HG03159 (cell line): ENCODE measurements at regions not wholly inside any gene's neighbourhood (a gene's known extent, or its start where the extent isn't known, plus 50 kb on each side); places are given as distances from the start of the nearest gene placed in this dataset.

Experiments used
- ATAC-seq: cut with Tn5 transposase; IDR thresholded peaks from one replicate; pipeline ENCODE4 v1.9.1; 2021; ENCODE audit warnings: mild to moderate bottlenecking, moderate library complexity; ENCODE audit not compliant: unreplicated experiment

- ATAC-seq = peak; percentile 68
Observed at GRCh38 chr20:60210779-60211617, 252.8 kb downstream of the CDH26 start.

- no peak for ATAC-seq
Observed at GRCh38 chr20:60211618-60212463, 253.6 kb downstream of the CDH26 start.

GRCh38 chr20:60212695-60213094 is 254.5 kb downstream of the CDH26 start:
- no peak for ATAC-seq

- ATAC-seq = no peak
Observed at GRCh38 chr20:60213126-60213893, 255.1 kb downstream of the CDH26 start.

DNA sequence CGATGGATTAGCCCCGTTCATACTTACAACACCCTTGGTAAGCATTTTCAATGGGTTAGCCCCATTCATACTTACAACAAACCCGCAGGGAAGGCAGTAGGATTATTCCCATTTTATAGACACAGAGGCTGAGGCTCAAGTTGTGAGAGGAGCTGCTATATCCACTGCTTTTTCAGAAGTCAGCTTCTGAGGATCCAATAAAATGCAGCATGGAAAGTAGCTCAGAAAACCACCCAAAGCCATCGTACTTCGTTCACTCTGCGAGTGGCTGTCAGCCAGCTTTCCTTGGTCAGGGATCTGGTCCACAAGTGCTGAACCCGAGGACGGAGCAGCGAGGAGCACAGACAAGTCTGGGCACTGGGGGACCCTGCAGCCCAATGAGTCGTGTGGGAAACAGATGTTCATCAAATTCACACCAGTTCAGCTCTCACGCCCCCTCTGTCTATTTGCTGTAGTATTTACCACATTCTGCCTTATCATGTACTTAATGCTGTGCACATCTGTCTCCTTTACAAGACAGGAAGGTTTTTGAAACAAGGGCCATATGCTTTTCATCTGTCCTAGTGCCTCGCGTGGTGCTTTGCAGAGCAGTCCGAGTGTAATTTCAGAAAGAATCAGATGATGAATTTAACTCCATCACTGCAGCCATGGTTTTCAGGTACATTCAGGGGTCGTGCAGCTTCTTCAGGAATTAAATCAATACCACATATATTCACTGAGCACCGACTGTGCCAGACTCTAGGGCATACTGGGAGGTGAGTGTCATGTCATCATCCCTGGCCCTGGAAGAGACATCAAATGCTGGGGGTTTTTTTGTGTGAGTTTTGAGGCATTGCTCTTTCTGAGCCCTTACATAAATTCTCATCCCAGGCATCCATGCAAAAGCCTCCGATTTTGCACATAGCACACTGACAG is 256.9 kb downstream of the CDH26 start:
- ATAC-seq = no peak

- no peak for ATAC-seq
Observed at GRCh38 chr20:60215816-60216730, 257.9 kb downstream of the CDH26 start.

DNA sequence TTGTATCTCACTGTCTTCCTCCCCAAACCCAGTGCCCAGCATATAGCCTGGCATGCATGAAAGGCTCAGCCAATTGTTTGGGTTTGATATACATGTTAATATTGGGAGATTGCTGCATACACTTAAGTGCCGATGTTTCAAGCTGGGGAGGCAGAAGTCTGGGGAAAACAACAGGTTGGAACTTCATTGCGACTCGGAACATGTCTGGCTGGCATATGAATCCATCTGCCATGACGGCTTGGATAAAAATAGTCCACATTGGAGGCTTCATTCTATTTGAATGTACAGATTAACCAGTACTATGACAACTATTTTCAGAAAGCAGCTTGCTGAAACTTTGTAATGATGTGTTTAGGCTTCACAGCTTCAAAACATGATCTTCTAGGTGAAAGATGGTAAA is 261.0 kb downstream of the CDH26 start:
- no peak for ATAC-seq

DNA sequence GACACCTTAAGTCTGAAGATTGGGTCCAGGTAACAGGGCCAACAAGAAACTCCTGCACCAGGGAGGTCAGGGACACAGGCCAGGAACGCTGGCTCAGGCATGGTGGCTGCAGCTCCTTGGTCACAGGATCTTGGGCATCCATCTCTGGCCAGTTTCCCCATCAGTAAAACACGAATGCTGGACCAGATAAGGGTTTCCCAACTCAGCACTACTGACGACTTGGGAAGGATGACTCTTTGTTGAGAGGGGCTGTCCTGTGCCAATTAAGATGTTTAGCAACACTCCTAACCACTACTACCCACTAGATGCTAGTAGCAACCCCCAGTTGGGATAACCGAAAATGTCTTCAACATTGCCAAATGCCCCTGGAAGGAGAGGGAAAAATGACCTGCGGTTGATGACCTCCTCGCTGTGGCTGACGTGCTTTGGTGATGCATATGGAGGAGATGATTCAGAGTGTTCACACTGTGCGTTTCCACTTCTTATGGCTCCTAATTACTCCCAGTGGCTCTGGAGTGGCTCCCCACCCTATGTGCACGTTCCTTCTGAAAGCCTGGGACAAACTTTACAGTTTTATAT is 261.9 kb downstream of the CDH26 start:
- ATAC-seq = no peak

GRCh38 chr20:60220706-60221105 is 262.5 kb downstream of the CDH26 start:
- no peak for ATAC-seq

- no peak for ATAC-seq
Observed at GRCh38 chr20:60221593-60221992, 263.4 kb downstream of the CDH26 start.

GRCh38 chr20:60222497-60222896 is 264.3 kb downstream of the CDH26 start:
- ATAC-seq = no peak

DNA sequence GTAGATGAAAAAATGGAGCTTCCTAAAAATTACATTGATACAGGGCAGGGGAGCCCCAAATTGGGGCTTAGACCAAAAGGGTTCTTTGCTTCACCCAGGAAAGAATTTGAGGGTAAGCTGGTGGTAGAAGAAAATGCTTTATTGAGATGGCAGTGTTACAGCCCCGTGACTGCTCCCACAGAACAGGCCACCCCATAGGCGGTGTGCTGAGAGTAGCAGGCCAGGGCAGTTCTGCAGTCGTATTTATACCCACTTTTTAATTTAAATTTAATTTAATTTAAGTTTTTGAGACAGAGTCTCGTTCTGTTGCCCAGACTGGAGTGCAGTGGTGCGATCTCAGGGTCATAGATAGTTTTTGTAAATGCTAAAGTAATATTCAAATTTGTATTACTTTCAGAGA is 265.0 kb downstream of the CDH26 start:
- ATAC-seq = no peak

- ATAC-seq = no peak
Observed at GRCh38 chr20:60224914-60225313, 266.7 kb downstream of the CDH26 start.

DNA sequence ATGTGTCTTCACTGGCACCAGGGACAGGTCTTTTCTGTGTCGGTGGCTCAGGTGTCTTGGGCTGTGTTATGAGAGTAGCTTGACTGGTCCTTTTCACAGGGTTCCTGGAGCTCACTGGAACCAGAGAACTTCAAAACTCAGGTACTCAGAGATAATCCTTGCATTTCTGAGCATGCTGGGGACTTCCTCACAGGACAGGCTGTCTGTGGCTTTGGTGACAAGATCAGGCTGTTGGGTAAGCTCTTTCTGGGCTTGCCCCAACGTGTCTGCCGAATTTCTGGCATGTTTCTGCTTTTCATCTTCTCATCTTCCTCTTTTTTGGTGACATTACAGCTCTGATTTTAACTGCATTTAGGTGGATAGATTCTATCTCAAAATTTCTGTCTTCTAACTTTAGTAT is 270.0 kb downstream of the CDH26 start:
- ATAC-seq = no peak

DNA sequence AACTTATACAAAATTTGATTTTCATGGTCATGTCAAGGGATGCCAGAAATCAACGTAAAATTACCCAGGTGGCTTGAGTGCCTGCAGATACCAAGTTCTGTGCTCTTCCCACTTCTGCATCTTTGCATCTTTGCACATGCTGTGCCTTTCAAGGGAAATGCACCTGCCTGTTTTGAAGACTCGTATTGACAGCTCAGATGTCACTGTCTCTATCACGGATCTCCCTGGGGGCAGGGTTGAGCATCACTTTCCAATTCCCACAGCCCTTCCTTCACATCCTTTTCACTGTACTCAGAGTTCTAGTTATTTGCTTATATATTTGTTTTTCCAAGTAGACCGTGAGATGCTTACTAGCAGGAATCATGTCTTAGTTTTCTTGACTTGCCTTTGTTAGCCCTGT is 274.2 kb downstream of the CDH26 start:
- no peak for ATAC-seq

GRCh38 chr20:60233018-60233630 is 274.9 kb downstream of the CDH26 start:
- ATAC-seq = no peak

GRCh38 chr20:60236613-60237012 is 278.4 kb downstream of the CDH26 start:
- no peak for ATAC-seq

DNA sequence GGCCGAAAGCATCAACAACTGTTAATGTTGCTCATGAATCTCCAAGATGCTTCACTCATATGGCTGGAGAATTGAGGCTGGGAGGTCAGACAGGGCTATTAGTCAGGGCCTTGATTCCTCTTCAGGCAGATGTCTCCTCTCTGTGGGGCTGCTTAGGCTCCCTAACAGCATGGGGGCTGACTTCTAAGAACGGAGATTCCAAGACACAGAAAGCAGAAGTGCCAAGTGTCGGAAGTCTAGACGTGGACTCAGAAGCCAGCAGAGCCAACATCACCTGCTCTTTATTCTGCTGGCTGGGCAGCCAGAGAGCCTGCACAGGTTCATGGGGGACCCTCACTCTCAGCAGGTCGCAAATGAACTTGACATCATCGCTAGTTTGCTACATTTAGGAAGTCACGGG is 279.8 kb downstream of the CDH26 start:
- ATAC-seq = no peak
